Astrocyte (in vitro differentiated cells and primary cell): ENCODE measurements at regions not wholly inside any gene's neighbourhood (a gene's known extent, or its start where the extent isn't known, plus 50 kb on each side); places are given as distances from the start of the nearest gene placed in this dataset.

ENCODE experiments used
- CTCF ChIP-seq: IDR thresholded peaks from 2 replicates; pipeline ENCODE4 v1.5.1; 2011; ENCODE audit warnings: low read depth, mild to moderate bottlenecking, inconsistent platforms, low read length, moderate library complexity; ENCODE audit not compliant: insufficient read depth
- EZH2 ChIP-seq: IDR thresholded peaks from 2 replicates; pipeline ENCODE4 v1.6.1; 2012; ENCODE audit warnings: mild to moderate bottlenecking, low read length, inconsistent platforms; ENCODE audit not compliant: insufficient read depth

GRCh38 chr10:78543031-78543748, 509.5 kb downstream of the RPS24 start:
- TF ChIP-seq CTCF (no peak), EZH2 (no peak)
